ENCODE measurements at regions not wholly inside any gene's neighbourhood (a gene's known extent, or its start where the extent isn't known, plus 50 kb on each side); places are given as distances from the start of the nearest gene placed in this dataset.

DNA sequence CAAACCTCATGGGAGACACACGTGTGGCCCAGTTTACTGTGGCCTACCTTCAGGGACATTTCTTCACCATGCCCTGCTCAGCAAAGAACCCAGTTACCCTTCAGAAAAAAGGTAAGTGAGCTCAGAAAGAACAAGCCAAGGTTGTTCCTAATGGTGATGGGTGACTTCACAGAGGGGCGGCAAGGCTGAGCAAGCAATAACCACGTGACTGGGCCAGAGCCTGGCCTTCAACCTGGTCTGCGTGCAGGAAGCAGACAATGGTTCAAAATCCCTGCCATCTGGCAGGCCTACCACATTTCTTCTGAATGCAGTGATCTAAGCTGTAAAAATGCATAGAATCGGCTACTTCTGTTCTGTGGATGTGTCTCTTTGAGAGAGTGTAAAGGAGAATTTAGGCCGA is 115.5 kb upstream of the CST7 start:
- no peak for DNase-seq
- ATAC-seq = no peak

DNA sequence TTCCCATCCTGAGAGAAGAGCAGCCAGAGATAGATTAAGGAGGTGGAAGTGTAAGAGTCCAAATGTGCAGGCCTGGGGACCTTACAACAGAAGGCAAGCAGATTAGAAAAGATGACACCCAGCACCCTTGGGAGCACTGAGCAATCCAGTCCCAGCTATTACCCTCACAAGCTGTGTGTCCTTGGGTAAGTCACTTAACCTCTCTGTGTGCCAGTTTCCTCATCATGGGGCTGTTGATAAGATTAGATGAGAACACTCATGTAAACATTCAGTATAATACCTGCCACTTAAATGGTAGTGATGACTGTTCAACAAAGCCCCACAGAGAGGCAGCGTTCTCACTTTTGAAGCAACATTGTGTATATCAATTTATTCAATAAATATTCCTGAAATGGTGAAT is 114.8 kb upstream of the CST7 start:
- ATAC-seq = no peak
- Mint-ChIP-seq H3K36me3 (no peaks in the 10 kb centered on the region), H3K27ac (no peak overlapping the region), H3K4me1 (peaks cover 5% of the 10 kb centered on the region), H3K9me3 (ENCODE audit: low read depth) (no peaks in the 10 kb centered on the region), H3K4me3 (no peak overlapping the region), H3K27me3 (peaks cover 12% of the 10 kb centered on the region)
- no peak for DNase-seq
- CTCF ChIA-PET = no interaction called here

More for the DNA sequence above, 115.5 kb upstream of the CST7 start:
- Mint-ChIP-seq H3K4me3 (no peak overlapping the region), H3K4me1 (no peaks in the 10 kb centered on the region), H3K27ac (no peak overlapping the region), H3K27me3 (peaks cover 9% of the 10 kb centered on the region), H3K9me3 (ENCODE audit: low read depth) (no peaks in the 10 kb centered on the region), H3K36me3 (no peaks in the 10 kb centered on the region)
- CTCF ChIA-PET = no interaction called here

DNA sequence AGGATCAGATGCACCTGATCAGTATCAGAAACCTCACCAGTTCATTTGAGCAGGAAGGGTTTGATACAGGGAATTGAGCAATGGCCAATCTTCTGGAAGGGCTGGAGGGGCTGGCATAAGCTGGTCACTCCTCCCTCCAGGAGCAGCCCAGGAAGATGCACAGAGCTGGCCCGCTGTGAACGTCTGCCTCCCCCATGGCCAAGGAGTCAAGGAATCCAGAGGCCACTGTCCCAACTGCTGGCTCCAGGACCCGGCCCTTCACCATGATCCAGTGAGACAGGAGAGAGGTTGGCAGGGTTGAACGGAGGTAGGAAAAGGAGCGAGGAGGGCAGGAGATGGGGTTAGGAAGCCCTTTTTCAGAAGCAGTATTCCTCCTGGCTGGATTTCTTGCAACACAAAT is 113.9 kb upstream of the CST7 start:
- DNase-seq (no peak), ATAC-seq (no peak)
- CTCF ChIA-PET = no interaction called here
- Mint-ChIP-seq H3K4me1 (peaks cover 8% of the 10 kb centered on the region), H3K27me3 (peaks cover 14% of the 10 kb centered on the region), H3K4me3 (no peak overlapping the region), H3K36me3 (no peaks in the 10 kb centered on the region), H3K27ac (no peak overlapping the region), H3K9me3 (ENCODE audit: low read depth) (no peaks in the 10 kb centered on the region)

DNA sequence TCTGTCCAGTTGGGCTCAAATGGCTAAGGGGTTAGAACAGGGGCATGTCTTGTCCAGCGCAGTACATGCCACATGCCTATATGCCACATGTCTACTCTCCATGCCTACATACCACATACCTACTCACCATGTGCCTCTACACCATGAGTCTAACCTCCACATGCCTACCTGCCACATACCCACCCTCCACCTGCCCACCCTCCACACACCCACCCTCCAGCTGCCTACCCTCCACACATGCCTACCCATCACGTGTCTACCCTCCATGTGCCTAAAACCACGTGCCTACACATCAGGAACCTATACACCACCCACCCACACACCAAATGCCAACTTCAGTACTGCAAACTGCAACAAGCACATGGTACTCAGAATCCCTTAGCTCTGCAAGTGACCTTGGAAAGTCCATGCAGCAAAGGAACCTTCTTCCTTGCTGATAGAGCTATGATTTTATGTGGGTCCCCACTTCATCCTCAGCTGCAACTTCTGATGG is 113.0 kb upstream of the CST7 start:
- H3K36me3 Mint-ChIP-seq = no peaks in the 10 kb centered on the region
- DNase-seq (no peak), ATAC-seq (no peak)
- H3K4me1 Mint-ChIP-seq = peaks cover 10% of the 10 kb centered on the region
- no peak overlapping the region for H3K4me3 Mint-ChIP-seq
- CTCF ChIA-PET = no interaction called here
- peaks cover 18% of the 10 kb centered on the region for H3K27me3 Mint-ChIP-seq
- H3K27ac Mint-ChIP-seq = no peak overlapping the region
- H3K9me3 Mint-ChIP-seq (ENCODE audit: low read depth) = no peaks in the 10 kb centered on the region

DNA sequence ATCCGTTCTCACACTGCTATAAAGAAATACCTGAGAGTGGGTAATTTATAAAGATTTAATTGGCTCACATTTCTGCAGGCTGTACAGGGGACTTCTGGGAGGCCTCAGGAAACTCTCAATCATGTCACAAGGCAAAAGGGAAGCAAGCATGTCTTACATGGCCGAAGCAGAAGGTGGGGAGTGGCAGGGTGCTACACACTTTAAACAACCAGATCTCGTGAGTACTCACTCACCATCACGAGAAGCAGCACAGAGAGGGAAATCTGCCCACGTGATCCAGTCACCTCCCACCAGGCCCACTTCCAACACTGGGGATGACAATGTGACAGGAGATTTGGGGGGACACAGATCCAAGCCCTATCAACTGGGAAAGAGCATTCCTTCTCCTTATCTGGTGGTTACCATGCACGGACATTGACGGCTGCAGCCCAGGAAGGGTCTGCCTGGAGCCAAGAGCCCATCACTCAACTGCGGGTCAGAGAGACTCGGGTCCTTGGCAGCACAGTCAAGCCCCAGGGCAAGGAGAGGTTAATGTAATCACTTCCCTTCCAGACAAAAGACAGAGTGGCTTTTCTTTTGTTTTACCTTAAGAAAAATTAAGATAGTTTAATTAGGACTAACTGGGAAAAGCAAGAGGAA is 112.3 kb upstream of the CST7 start:
- no peak for ATAC-seq
- DNase-seq = no peak
- no peak overlapping the region for H3K27ac Mint-ChIP-seq
- CTCF ChIA-PET = no interaction called here
- peaks cover 18% of the 10 kb centered on the region for H3K27me3 Mint-ChIP-seq
- H3K36me3 Mint-ChIP-seq = no peaks in the 10 kb centered on the region
- no peak overlapping the region for H3K4me3 Mint-ChIP-seq
- H3K9me3 Mint-ChIP-seq (ENCODE audit: low read depth) = no peaks in the 10 kb centered on the region
- peaks cover 10% of the 10 kb centered on the region for H3K4me1 Mint-ChIP-seq

DNA sequence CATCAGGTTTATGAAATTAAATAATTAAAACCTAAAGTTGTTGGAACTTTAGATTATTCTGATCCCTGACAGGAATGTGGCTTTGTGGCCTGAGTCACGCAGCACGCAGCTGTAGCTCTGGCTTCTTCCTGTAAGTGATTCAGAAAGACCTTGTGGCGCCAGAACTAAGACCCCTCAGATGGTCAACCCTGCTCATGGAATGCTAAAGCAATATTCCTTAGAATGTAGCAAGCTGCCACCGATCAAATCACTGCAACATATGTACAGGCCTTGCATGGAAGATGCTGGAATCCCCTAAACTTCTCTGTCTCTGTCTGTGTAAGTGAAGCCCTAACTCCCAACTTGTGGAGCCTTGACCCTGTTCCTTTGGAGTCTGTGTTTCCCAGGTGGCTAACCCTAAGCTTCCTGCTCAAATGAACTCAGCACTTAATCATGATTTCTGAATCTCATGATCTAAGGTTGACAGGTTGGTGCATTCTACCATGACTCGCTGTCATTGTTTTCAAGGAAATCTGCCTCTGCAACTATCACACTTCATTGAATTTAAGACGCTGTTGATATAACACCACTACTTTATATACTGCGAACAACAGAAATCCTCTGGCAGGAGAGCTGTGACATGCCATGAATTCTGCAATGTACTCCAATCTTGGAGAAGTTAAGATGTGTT is 111.2 kb upstream of the CST7 start:
- peaks cover 24% of the 10 kb centered on the region for H3K27me3 Mint-ChIP-seq
- ATAC-seq (no peak), DNase-seq (peak; percentile 16)
- H3K4me3 Mint-ChIP-seq = no peak overlapping the region
- H3K4me1 Mint-ChIP-seq = peaks cover 10% of the 10 kb centered on the region
- H3K27ac Mint-ChIP-seq = no peak overlapping the region
- no peaks in the 10 kb centered on the region for H3K36me3 Mint-ChIP-seq
- no peaks in the 10 kb centered on the region for H3K9me3 Mint-ChIP-seq (ENCODE audit: low read depth)
- CTCF ChIA-PET = no interaction called here

DNA sequence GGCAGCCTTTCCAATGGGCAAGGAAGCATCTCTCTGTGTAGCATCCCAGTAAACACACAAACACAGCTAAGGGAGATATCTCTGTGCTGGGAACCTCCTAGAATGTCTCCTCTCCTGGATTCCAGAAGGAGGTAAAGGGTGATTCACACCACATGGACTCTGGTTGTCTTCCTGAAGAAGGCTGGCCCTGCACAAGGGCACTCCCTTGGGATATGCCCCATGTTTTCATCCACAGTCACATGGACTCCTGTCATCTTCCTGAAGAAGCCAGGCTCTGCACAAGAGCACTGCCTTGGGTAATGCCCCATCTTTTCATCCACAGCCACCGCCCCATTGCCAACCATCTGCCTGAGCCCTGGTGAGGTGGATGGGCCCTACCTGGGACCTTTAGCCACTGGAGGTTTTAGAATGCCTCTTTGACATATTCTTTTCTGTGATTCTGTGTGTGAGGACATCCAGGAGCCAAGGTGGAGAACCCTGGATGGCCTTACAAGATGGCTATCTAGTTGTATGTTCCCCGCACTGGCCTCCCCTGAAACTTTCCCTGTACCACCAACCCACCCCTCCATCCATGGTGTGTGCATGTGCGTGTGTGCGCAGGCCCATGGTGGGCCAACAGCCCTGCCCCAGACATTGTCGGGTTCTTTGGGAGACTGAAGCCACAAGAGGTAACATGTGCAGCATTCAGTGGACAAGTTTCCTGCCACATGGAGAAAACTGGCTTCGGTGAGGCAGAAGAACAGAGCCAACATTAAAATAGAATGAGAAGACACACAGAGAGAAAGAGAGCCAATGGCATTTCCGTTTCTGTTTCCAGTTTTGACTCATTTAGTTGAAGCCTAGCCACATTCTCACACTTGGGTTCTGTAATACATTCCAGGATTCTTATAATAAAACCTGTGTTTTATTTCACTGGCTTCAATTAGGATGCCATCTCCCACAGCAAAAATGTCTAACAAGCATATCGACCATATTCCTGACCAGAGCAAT is 110.2 kb upstream of the CST7 start:
- no peaks in the 10 kb centered on the region for H3K9me3 Mint-ChIP-seq (ENCODE audit: low read depth)
- no peaks in the 10 kb centered on the region for H3K36me3 Mint-ChIP-seq
- H3K4me1 Mint-ChIP-seq = peaks cover 10% of the 10 kb centered on the region

DNA sequence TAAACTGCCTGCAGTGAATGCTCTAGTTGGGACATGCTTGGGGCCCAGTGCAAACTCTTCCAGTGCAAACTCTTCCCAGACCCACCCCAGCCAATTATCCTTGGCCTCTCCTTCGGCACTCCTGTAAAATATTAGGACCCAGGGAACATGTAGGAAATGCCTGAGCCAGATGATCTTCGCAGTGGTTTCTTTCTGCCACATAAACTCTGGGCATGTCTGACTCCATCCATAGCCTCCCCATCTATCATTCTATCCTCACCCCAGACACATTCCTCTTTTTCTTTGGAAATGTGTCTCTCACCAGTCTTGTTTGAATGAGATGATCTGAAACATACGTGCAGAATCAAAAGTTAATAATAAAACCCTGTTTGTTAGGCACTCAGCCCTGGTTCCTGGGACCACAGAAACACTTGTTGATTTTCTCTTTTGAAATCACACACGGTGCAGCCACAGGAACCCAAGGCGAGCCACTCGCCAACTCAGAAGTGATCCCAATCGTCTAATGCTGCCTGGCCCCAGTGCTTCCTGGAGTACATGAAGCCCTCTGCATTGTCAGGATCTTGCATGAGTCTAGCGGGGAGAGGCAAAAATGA is 108.9 kb upstream of the CST7 start:
- H3K36me3 Mint-ChIP-seq = no peaks in the 10 kb centered on the region
- H3K4me3 Mint-ChIP-seq = no peak overlapping the region
- no peak overlapping the region for H3K27ac Mint-ChIP-seq
- DNase-seq (peak; percentile 30), ATAC-seq (no peak)
- CTCF ChIA-PET = no interaction called here
- peaks cover 35% of the 10 kb centered on the region for H3K27me3 Mint-ChIP-seq
- peaks cover 10% of the 10 kb centered on the region for H3K4me1 Mint-ChIP-seq
- H3K9me3 Mint-ChIP-seq (ENCODE audit: low read depth) = no peaks in the 10 kb centered on the region

More for the DNA sequence above, 110.2 kb upstream of the CST7 start:
- CTCF ChIA-PET = no interaction called here
- Mint-ChIP-seq H3K27ac (no peak overlapping the region), H3K4me3 (no peak overlapping the region), H3K27me3 (peaks cover 31% of the 10 kb centered on the region)
- peak; percentile 30 for ATAC-seq
- peak; percentile 35 for DNase-seq

DNA sequence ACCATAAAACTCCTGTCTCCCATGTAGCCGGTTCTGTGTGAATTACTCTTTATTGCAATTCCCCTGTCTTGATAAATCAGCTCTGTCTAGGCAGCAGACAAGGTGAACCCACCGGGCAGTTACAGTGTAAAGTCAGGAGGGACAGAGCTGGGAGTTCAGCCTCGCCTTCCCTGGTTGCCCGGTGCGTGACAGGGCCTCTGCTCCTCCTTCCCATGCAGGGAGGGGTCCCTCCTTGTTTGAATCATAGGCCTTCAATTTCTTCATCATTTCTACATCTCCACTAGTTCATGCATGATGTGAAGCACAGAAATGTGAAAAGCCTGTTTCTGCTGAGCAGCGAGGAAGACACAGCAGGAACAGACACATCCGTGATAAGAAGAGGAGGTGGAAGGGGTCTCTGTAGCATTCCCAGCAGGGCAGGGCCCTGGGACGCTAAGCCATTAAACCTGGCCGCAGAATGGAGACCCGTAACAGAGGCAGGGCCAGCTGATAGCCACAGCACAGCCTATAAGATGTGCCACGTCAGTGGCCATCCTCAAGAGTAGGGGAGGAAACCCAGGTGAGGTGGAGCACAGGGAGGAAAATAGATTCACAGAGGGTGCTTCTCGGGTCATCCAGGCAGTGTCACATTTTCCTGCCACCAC is 106.7 kb upstream of the CST7 start:
- Mint-ChIP-seq H3K36me3 (no peaks in the 10 kb centered on the region), H3K4me1 (peaks cover 10% of the 10 kb centered on the region), H3K27ac (no peak overlapping the region), H3K27me3 (peaks cover 48% of the 10 kb centered on the region), H3K9me3 (ENCODE audit: low read depth) (no peaks in the 10 kb centered on the region), H3K4me3 (no peak overlapping the region)
- no peak for ATAC-seq
- CTCF ChIA-PET = interaction anchor here (1.0 to 1.2 kb wide), 2 partner anchors 13 to 75 kb away, joined by 4 to 5 read pairs; no protein-coding TSS in a partner anchor
- DNase-seq = peak; percentile 32

DNA sequence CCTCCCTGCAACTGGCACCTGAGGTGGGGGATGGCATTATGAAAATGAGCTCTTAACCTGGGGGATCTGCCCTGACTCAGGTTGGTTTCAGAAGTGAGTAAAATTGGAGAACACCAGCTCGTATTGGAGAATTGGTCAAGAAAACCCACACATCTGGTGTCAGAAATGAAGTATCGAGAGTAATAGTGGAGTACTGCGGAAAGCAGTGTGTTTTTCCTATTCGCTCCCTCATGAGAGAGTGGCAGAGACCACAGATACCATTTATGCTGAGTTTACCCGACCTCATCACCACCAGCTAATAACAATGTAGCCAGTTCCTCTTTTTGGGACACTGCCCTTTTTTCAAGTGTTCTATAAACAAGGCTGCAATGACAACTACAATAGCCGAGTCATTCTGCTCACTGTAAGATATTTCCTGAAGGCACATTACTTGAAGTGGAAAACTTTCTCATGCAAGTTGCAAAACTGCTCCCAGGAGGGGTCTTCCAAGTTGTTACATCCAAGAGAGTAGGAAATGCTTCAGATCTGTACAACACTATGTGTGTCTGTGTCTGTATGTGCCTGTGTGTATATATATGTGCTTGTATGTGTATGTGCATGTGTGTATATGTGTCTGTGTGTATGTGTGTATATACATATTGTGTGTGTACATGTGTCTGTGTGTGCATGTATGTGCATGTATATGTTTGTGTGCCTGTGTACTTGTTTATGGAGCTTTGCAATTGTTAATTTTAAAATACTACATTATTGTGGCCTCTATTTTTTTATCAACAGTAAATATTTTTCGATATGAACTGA is 106.0 kb upstream of the CST7 start:
- Mint-ChIP-seq H3K9me3 (ENCODE audit: low read depth) (no peaks in the 10 kb centered on the region), H3K27me3 (peaks cover 49% of the 10 kb centered on the region), H3K27ac (no peak overlapping the region), H3K36me3 (no peaks in the 10 kb centered on the region), H3K4me1 (peaks cover 10% of the 10 kb centered on the region), H3K4me3 (no peak overlapping the region)
- ATAC-seq (no peak), DNase-seq (no peak)
- CTCF ChIA-PET = interaction anchor here (1.0 kb wide), 1 partner anchor 75 kb away, joined by 4 read pairs; no protein-coding TSS in a partner anchor

DNA sequence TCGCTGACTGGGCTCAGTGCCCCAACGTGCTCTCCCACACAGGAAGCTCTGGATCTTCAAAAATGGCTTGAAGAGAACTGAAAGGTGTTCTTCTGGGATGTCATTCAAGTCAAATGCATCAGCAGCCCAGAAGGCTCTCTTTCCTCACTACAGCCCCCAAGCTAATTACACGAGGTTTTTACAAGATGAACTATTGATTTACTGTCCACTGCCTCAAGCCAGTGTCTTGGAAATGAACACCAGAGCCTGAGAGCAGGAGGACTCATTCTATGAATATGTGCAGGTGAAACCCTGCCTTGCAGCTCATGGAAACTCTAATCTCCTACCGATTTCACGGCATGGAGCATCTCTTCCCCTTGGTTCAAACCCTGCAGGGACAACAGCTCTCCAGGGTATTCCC is 98.9 kb upstream of the CST7 start:
- Mint-ChIP-seq H3K27ac (no peak overlapping the region), H3K4me1 (no peaks in the 10 kb centered on the region), H3K9me3 (ENCODE audit: low read depth) (no peaks in the 10 kb centered on the region), H3K4me3 (no peak overlapping the region), H3K27me3 (peaks cover 32% of the 10 kb centered on the region), H3K36me3 (no peaks in the 10 kb centered on the region)
- CTCF ChIA-PET = no interaction called here
- ATAC-seq (no peak), DNase-seq (no peak)

DNA sequence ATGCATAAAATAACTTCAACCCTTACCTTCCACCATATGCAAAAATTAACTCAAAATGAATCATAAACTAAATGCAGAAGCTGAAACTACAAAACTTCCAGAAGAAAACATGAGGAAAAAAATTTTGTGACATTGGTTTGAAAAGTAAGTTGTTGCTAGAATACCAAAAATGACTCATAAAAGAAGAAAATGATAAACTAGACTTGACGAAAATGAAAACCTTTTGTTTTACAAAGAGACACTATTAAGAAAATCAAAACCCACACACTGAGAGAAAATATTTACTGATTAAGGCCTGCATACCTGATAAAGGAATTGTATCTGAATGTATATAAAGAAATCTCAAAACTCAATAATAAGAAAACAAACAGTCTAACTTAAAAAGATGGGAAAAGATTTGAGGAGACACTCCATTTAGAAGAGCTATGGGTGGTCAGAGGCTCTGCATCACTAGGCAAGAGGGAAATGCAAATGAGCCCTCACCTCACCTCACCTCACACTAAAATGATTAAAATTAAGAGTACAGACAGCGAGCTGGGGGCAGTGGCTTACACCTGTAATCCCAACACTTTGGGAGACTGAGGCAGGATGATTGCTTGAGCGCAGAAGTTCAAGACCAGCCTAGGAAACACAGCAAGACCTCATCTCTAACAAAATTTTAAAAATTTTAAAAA is 97.6 kb upstream of the CST7 start:
- CTCF ChIA-PET = no interaction called here
- ATAC-seq (no peak), DNase-seq (no peak)
- Mint-ChIP-seq H3K36me3 (no peaks in the 10 kb centered on the region), H3K27me3 (peaks cover 24% of the 10 kb centered on the region), H3K27ac (no peak overlapping the region), H3K4me1 (no peaks in the 10 kb centered on the region), H3K4me3 (no peak overlapping the region), H3K9me3 (ENCODE audit: low read depth) (no peaks in the 10 kb centered on the region)

Measured in activated CD8-positive, alpha-beta memory T cell treated with anti-CD3 and anti-CD28 coated beads, Interleukin-2, amount 10 ng/mL, durations not matched to agents 7 days and 5 days (primary cell).